ENCODE measurements at regions not wholly inside any gene's neighbourhood (a gene's known extent, or its start where the extent isn't known, plus 50 kb on each side); places are given as distances from the start of the nearest gene placed in this dataset.
"Not testable (repeated sequence)": the region's sequence is repeated elsewhere in the genome, so short reads cannot be mapped to it uniquely, and the experiment has no call there.

GRCh38 chr1:31485166-31485565 lies 72.2 kb downstream of the SERINC2 start:
- H3K27ac Mint-ChIP-seq: no peak overlapping the region
- H3K4me3 Mint-ChIP-seq: no peak overlapping the region
- no peaks in the 10 kb centered on the region for H3K27me3 Mint-ChIP-seq
- no peaks in the 10 kb centered on the region for H3K9me3 Mint-ChIP-seq (ENCODE audit: low read depth)
- peaks cover 7% of the 10 kb centered on the region for H3K4me1 Mint-ChIP-seq (ENCODE audit: low read depth)
- no peaks in the 10 kb centered on the region for H3K36me3 Mint-ChIP-seq

GRCh38 chr1:31487143-31487542 lies 74.1 kb downstream of the SERINC2 start:
- Mint-ChIP-seq H3K4me3 (no peak overlapping the region), H3K4me1 (ENCODE audit: low read depth) (peaks cover 7% of the 10 kb centered on the region), H3K9me3 (ENCODE audit: low read depth) (no peaks in the 10 kb centered on the region), H3K27me3 (no peaks in the 10 kb centered on the region), H3K36me3 (no peaks in the 10 kb centered on the region), H3K27ac (no peak overlapping the region)

DNA sequence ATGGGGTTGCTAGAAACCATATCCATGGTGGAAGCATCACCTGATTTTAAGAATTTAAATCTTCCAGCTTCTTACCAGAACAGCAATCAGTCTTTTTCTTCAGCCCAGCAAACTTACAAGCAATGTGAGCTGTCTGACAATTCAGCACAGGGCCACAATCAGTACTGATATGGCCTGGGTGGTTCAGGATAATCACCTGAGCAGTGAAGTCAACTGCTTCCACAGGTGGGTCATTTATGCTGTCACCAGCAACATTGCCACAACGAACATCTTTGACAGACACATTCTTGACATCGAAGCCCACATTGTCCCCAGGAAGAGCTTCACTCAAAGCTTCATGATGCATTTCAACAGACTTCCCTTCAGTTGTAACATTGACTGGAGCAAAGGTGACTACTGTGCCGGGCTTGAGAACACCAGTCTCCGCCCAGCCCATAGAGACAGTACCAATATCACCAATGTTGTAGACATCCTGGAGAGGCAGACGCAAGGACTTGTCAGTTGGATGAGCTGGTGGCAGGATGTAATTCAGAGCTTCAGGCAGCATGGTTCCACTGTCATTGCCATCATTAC lies 74.8 kb downstream of the SERINC2 start:
- Mint-ChIP-seq H3K36me3 (no peaks in the 10 kb centered on the region), H3K27ac (no peak overlapping the region), H3K4me1 (ENCODE audit: low read depth) (peaks cover 7% of the 10 kb centered on the region), H3K4me3 (no peak overlapping the region), H3K9me3 (ENCODE audit: low read depth) (no peaks in the 10 kb centered on the region), H3K27me3 (no peaks in the 10 kb centered on the region)

DNA sequence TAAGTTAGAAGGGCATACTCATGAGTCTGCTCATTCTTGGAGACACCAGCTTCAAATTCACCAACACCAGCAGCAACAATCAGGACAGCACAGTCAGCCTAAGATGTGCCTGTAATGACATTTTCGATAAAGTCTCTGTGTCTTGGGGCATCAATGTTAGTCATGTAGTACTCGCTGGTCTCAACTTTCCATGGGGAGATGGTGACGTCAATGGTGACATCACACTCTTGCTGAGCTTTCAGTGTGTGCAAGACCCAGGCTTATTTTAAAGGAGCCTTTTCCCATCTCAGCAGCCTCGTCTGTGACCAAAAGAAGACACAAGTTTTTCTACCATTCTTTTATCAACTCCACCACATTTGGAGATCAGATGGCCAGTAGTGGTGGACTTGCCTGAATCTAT lies 75.5 kb downstream of the SERINC2 start:
- Mint-ChIP-seq H3K4me3 (no peak overlapping the region), H3K9me3 (ENCODE audit: low read depth) (no peaks in the 10 kb centered on the region), H3K4me1 (ENCODE audit: low read depth) (peaks cover 7% of the 10 kb centered on the region), H3K36me3 (no peaks in the 10 kb centered on the region), H3K27ac (no peak overlapping the region), H3K27me3 (no peaks in the 10 kb centered on the region)

GRCh38 chr1:31489575-31489974 lies 76.6 kb downstream of the SERINC2 start:
- H3K4me1 Mint-ChIP-seq (ENCODE audit: low read depth); H3K4me3 Mint-ChIP-seq; H3K27ac Mint-ChIP-seq; H3K36me3 Mint-ChIP-seq; H3K9me3 Mint-ChIP-seq (ENCODE audit: low read depth); H3K27me3 Mint-ChIP-seq: not testable (repeated sequence)

DNA sequence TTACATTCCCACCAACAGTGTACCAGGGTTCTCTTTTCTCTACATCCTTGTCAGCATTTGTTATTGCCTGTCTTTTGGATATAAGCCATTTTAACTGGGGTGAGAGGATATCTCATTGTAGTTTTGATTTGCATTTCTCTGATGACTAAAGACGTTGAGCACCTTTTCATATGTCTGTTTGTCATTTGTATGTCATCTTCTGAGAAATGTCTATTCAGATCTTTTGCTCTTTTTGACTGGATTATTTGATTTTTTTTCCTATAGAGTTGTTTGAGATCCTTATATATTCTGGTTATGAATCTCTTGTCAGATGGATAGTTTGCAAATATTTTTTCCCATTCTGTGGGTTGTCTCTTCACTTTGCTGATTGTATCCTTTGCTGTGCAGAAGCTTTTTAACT lies 77.6 kb downstream of the SERINC2 start:
- H3K36me3 Mint-ChIP-seq; H3K9me3 Mint-ChIP-seq (ENCODE audit: low read depth); H3K27me3 Mint-ChIP-seq; H3K4me1 Mint-ChIP-seq (ENCODE audit: low read depth); H3K27ac Mint-ChIP-seq; H3K4me3 Mint-ChIP-seq: not testable (repeated sequence)

DNA sequence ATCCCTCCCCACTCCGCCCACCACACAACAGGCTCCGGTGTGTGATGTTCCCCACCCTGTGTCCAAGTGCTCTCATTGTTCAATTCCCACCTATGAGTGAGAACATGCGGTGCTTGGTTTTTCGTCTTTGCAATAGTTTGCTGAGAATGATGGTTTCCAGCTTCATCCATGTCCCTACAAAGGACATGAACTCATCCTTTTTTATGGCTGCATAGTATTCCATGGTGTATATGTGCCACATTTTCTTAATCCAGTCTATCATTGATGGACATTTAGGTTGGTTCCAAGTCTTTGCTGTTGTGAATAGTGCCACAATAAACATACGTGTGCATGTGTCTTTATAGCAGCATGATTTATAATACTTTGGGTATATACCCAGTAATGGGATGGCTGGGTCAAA lies 81.0 kb upstream of the TINAGL1 start:
- not testable (repeated sequence) for H3K4me1 Mint-ChIP-seq (ENCODE audit: low read depth); H3K9me3 Mint-ChIP-seq (ENCODE audit: low read depth); H3K27ac Mint-ChIP-seq; H3K27me3 Mint-ChIP-seq; H3K4me3 Mint-ChIP-seq; H3K36me3 Mint-ChIP-seq

DNA sequence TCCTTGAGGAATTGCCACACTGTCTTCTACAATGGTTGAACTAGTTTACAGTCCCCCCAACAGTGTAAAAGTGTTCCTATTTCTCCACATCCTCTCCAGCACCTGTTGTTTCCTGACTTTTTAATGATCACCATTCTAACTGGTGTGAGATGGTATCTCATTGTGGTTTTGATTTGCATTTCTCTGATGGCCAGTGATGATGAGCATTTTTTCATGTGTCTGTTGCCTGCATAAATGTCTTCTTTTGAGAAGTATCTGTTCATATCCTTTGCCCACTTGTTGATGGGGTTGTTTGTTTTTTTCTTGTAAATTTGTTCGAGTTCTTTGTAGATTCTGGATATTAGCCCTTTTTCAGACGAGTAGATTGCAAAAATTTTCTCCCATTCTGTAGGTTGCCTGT lies 80.5 kb upstream of the TINAGL1 start:
- not testable (repeated sequence) for H3K4me3 Mint-ChIP-seq

DNA sequence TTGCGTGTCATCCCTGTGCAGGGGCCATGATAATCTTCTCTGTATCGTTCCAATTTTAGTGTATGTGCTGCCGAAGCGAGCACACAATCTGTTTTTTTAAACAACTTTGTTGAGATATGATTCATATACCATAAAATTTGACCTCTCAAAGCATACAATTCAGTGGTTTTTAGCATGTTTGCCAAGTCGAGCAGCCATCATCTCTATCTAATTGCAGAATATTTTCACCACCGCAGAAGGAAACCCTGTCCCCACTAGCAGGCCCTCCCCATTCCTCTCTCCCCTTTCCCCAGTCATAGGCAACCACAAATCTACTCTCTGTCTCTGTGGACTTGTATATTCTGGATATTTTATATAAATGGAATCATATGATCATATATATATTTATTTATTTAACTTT lies 78.7 kb upstream of the TINAGL1 start:
- Mint-ChIP-seq H3K4me3 (no peak overlapping the region), H3K9me3 (ENCODE audit: low read depth) (no peaks in the 10 kb centered on the region), H3K36me3 (no peaks in the 10 kb centered on the region), H3K27ac (no peak overlapping the region), H3K4me1 (ENCODE audit: low read depth) (no peaks in the 10 kb centered on the region), H3K27me3 (no peaks in the 10 kb centered on the region)

More for the DNA sequence above, 80.5 kb upstream of the TINAGL1 start:
- H3K9me3 Mint-ChIP-seq (ENCODE audit: low read depth); H3K27ac Mint-ChIP-seq; H3K36me3 Mint-ChIP-seq; H3K27me3 Mint-ChIP-seq; H3K4me1 Mint-ChIP-seq (ENCODE audit: low read depth): not testable (repeated sequence)

GRCh38 chr1:31498376-31499040 lies 77.8 kb upstream of the TINAGL1 start:
- no peaks in the 10 kb centered on the region for H3K36me3 Mint-ChIP-seq
- H3K27ac Mint-ChIP-seq: no peak overlapping the region
- H3K4me3 Mint-ChIP-seq: no peak overlapping the region
- H3K9me3 Mint-ChIP-seq (ENCODE audit: low read depth): no peaks in the 10 kb centered on the region
- H3K27me3 Mint-ChIP-seq: peaks cover 2% of the 10 kb centered on the region
- no peaks in the 10 kb centered on the region for H3K4me1 Mint-ChIP-seq (ENCODE audit: low read depth)

- no peak overlapping the region for H3K4me3 Mint-ChIP-seq
- peaks cover 3% of the 10 kb centered on the region for H3K27me3 Mint-ChIP-seq
- H3K4me1 Mint-ChIP-seq (ENCODE audit: low read depth): peaks cover 13% of the 10 kb centered on the region
These were observed 74.8 kb upstream of the TINAGL1 start for GRCh38 chr1:31501505-31501904.

GRCh38 chr1:31502253-31502652 lies 74.1 kb upstream of the TINAGL1 start:
- Mint-ChIP-seq H3K27me3 (peaks cover 3% of the 10 kb centered on the region), H3K27ac (no peak overlapping the region), H3K4me3 (no peak overlapping the region), H3K9me3 (ENCODE audit: low read depth) (no peaks in the 10 kb centered on the region), H3K36me3 (no peaks in the 10 kb centered on the region), H3K4me1 (ENCODE audit: low read depth) (peaks cover 16% of the 10 kb centered on the region)

More at GRCh38 chr1:31501505-31501904, 74.8 kb upstream of the TINAGL1 start:
- Mint-ChIP-seq H3K27ac (no peak overlapping the region), H3K36me3 (no peaks in the 10 kb centered on the region), H3K9me3 (ENCODE audit: low read depth) (no peaks in the 10 kb centered on the region)

DNA sequence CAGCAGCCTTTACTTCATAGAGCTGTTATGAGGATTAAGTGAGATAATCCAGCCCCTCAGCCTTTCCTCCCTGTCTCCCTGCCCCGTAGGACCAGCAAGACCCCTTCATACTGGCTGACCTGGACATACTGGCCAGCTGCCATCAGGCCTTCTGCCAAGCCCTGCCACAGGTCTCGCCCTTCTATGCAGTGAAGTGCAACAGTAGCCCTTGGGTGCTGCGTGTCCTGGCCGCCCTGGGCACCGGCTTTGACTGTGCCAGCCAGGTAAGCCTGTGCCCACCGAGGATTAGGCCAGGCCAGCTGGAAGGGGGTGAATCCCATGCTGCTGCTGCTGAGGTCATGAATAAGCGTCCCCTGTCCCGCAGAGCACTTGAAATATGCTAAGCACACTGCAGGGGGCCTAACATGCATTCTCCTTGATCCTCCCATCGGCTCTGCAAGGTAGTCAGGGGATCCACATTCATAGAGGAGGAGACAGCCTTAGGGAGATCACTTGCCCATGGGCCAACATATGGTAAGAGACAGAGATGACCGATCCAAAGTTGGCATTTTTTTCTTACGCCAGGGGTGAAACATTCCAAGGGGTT lies 73.3 kb upstream of the TINAGL1 start:
- no peaks in the 10 kb centered on the region for H3K9me3 Mint-ChIP-seq (ENCODE audit: low read depth)
- no peak overlapping the region for H3K27ac Mint-ChIP-seq
- peaks cover 16% of the 10 kb centered on the region for H3K4me1 Mint-ChIP-seq (ENCODE audit: low read depth)
- no peak overlapping the region for H3K4me3 Mint-ChIP-seq
- no peaks in the 10 kb centered on the region for H3K36me3 Mint-ChIP-seq
- peaks cover 3% of the 10 kb centered on the region for H3K27me3 Mint-ChIP-seq

- no peak overlapping the region for H3K27ac Mint-ChIP-seq
- no peaks in the 10 kb centered on the region for H3K36me3 Mint-ChIP-seq
- peaks cover 16% of the 10 kb centered on the region for H3K4me1 Mint-ChIP-seq (ENCODE audit: low read depth)
- H3K4me3 Mint-ChIP-seq: no peak overlapping the region
- H3K9me3 Mint-ChIP-seq (ENCODE audit: low read depth): no peaks in the 10 kb centered on the region
- peaks cover 3% of the 10 kb centered on the region for H3K27me3 Mint-ChIP-seq
These were observed 72.7 kb upstream of the TINAGL1 start for GRCh38 chr1:31503570-31503969.

- no peaks in the 10 kb centered on the region for H3K36me3 Mint-ChIP-seq
- H3K27me3 Mint-ChIP-seq: peaks cover 3% of the 10 kb centered on the region
- H3K27ac Mint-ChIP-seq: no peak overlapping the region
- H3K9me3 Mint-ChIP-seq (ENCODE audit: low read depth): no peaks in the 10 kb centered on the region
- peaks cover 16% of the 10 kb centered on the region for H3K4me1 Mint-ChIP-seq (ENCODE audit: low read depth)
- no peak overlapping the region for H3K4me3 Mint-ChIP-seq
These were observed 72.3 kb upstream of the TINAGL1 start for GRCh38 chr1:31504001-31504400.
